ENCODE measurements at regions not wholly inside any gene's neighbourhood (a gene's known extent, or its start where the extent isn't known, plus 50 kb on each side); places are given as distances from the start of the nearest gene placed in this dataset.

- no peak for TF ChIP-seq CTCF (IDR thresholded peaks at IDR 0.05)
- TF ChIP-seq POLR2A (IDR thresholded peaks at IDR 0.05), result no peak
Measured at GRCh38 chr21:21750124-21750825, 752.1 kb downstream of the NCAM2 start.
